ENCODE measurements at regions not wholly inside any gene's neighbourhood (a gene's known extent, or its start where the extent isn't known, plus 50 kb on each side); places are given as distances from the start of the nearest gene placed in this dataset.

- no peak overlapping the region for H2AFZ ChIP-seq (replicated peaks)
- TF ChIP-seq EZH2 (IDR thresholded peaks at IDR 0.05) (no peak), EZH2phosphoT487 (IDR thresholded peaks at IDR 0.05) (no peak), CTCF (IDR thresholded peaks at IDR 0.05) (no peak)
- no peak overlapping the region for H3K27ac ChIP-seq
- H4K20me1 ChIP-seq (ENCODE audit: low read depth), result no peaks in the 10 kb centered on the region
- H3K27ac Mint-ChIP-seq, result no peak overlapping the region
- peaks cover 11% of the 10 kb centered on the region for H3K4me1 Mint-ChIP-seq
- peaks cover 12% of the 10 kb centered on the region for H3K27me3 Mint-ChIP-seq (ENCODE audit: insufficient read depth, low read depth)
- no peak overlapping the region for H3K4me3 Mint-ChIP-seq
- H3K36me3 ChIP-seq, result no peaks in the 10 kb centered on the region
- no peak overlapping the region for H3K4me2 ChIP-seq
- H3F3A ChIP-seq (ENCODE audit: low read depth), result no peaks in the 10 kb centered on the region
- H3K79me2 ChIP-seq (ENCODE audit: low read depth), result no peaks in the 10 kb centered on the region
- H3K36me3 Mint-ChIP-seq, result no peaks in the 10 kb centered on the region
- no peaks in the 10 kb centered on the region for H3K9me3 Mint-ChIP-seq
- DNase-seq (ENCODE audit: low spot score), result no peak
- H3K4me3 ChIP-seq, result no peak overlapping the region
- no peak overlapping the region for H3K9ac ChIP-seq
- H3K4me1 ChIP-seq, result no peaks in the 10 kb centered on the region
- no peaks in the 10 kb centered on the region for H3K9me3 ChIP-seq (ENCODE audit: low read depth)
- no peaks in the 10 kb centered on the region for H3K27me3 ChIP-seq
These were observed 121.6 kb upstream of the LYZL2 start for GRCh38 chr10:30750971-30751677.

- Histone ChIP-seq H3K36me3 (no peaks in the 10 kb centered on the region), H4K20me1 (ENCODE audit: low read depth) (no peaks in the 10 kb centered on the region), H2AFZ (replicated peaks) (no peak overlapping the region), H3K4me1 (no peaks in the 10 kb centered on the region), H3K79me2 (ENCODE audit: low read depth) (no peaks in the 10 kb centered on the region), H3F3A (ENCODE audit: low read depth) (no peaks in the 10 kb centered on the region), H3K4me2 (no peak overlapping the region), H3K4me3 (no peak overlapping the region), H3K9ac (no peak overlapping the region), H3K27ac (no peak overlapping the region), H3K9me3 (ENCODE audit: low read depth) (no peaks in the 10 kb centered on the region), H3K27me3 (no peaks in the 10 kb centered on the region)
- H3K9me3 Mint-ChIP-seq, result no peaks in the 10 kb centered on the region
- peaks cover 7% of the 10 kb centered on the region for H3K4me1 Mint-ChIP-seq
- H3K27ac Mint-ChIP-seq, result no peak overlapping the region
- no peaks in the 10 kb centered on the region for H3K36me3 Mint-ChIP-seq
- peaks cover 11% of the 10 kb centered on the region for H3K27me3 Mint-ChIP-seq (ENCODE audit: insufficient read depth, low read depth)
- H3K4me3 Mint-ChIP-seq, result no peak overlapping the region
- TF ChIP-seq EZH2 (IDR thresholded peaks at IDR 0.05) (no peak), CTCF (IDR thresholded peaks at IDR 0.05) (no peak), EZH2phosphoT487 (IDR thresholded peaks at IDR 0.05) (no peak)
- no peak for DNase-seq (ENCODE audit: low spot score)
These were observed 119.8 kb upstream of the LYZL2 start for GRCh38 chr10:30749385-30749784.

GRCh38 chr10:30748152-30748973 is 118.8 kb upstream of the LYZL2 start:
- Histone ChIP-seq H2AFZ (replicated peaks) (no peak overlapping the region), H3K4me1 (no peaks in the 10 kb centered on the region), H3K9ac (no peak overlapping the region), H3F3A (ENCODE audit: low read depth) (no peaks in the 10 kb centered on the region), H3K4me3 (no peak overlapping the region), H3K27ac (no peak overlapping the region), H3K27me3 (no peaks in the 10 kb centered on the region), H4K20me1 (ENCODE audit: low read depth) (no peaks in the 10 kb centered on the region), H3K36me3 (no peaks in the 10 kb centered on the region), H3K4me2 (no peak overlapping the region), H3K79me2 (ENCODE audit: low read depth) (no peaks in the 10 kb centered on the region), H3K9me3 (ENCODE audit: low read depth) (no peaks in the 10 kb centered on the region)
- Mint-ChIP-seq H3K9me3 (no peaks in the 10 kb centered on the region), H3K36me3 (no peaks in the 10 kb centered on the region), H3K4me1 (peaks cover 3% of the 10 kb centered on the region), H3K27me3 (ENCODE audit: insufficient read depth, low read depth) (peaks cover 11% of the 10 kb centered on the region), H3K27ac (peak overlapping the region; percentile 23), H3K4me3 (no peak overlapping the region)
- TF ChIP-seq EZH2 (IDR thresholded peaks at IDR 0.05) (no peak), EZH2phosphoT487 (IDR thresholded peaks at IDR 0.05) (no peak), CTCF (IDR thresholded peaks at IDR 0.05) (no peak)
- DNase-seq (ENCODE audit: low spot score), result no peak
